GM19025 (cell line): ENCODE measurements at regions not wholly inside any gene's neighbourhood (a gene's known extent, or its start where the extent isn't known, plus 50 kb on each side); places are given as distances from the start of the nearest gene placed in this dataset.

Experiments
- ATAC-seq: cut with Tn5 transposase; IDR thresholded peaks from one replicate; pipeline ENCODE4 v1.9.1; 2021; ENCODE audit warnings: mild to moderate bottlenecking, low read depth, moderate library complexity; ENCODE audit not compliant: unreplicated experiment

- ATAC-seq, result no peak
Measured at GRCh38 chr11:109734566-109734965, 312.6 kb downstream of the C11orf87 start.

GRCh38 chr11:109735128-109735527 lies 313.1 kb downstream of the C11orf87 start:
- no peak for ATAC-seq

GRCh38 chr11:109739379-109739778 lies 317.4 kb downstream of the C11orf87 start:
- ATAC-seq, result no peak

DNA sequence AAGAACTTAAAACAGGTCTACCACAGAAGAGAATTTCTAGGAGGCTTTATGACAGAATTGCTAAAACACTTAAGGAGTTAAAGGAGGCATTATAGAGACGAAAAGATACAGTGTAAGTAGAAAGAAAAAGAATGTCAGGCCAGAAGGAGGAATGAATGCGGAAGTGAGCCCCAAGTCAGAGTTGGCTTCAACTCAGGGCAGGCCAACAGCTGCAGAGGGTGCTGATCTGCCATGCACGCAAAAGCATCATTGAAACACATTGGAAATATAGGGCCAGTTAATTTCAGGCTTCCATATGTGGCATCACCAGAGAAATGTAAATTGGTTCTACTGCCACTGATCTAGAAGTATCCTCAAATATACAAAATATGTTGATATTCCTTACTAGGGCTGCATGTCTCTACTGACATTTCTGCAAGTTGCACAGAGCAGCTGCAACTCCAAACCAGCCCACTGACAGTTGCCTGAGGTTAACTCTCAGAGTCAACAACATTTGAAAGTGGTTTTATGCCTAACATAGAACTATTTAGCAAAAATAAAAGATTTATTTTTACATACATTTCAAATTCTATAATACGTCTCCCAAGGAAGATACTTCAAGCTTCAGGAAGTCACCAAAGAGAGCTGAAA lies 324.1 kb downstream of the C11orf87 start:
- no peak for ATAC-seq

GRCh38 chr11:109747839-109748238 lies 325.8 kb downstream of the C11orf87 start:
- ATAC-seq, result no peak

- no peak for ATAC-seq
Measured at GRCh38 chr11:109749476-109749875, 327.5 kb downstream of the C11orf87 start.

DNA sequence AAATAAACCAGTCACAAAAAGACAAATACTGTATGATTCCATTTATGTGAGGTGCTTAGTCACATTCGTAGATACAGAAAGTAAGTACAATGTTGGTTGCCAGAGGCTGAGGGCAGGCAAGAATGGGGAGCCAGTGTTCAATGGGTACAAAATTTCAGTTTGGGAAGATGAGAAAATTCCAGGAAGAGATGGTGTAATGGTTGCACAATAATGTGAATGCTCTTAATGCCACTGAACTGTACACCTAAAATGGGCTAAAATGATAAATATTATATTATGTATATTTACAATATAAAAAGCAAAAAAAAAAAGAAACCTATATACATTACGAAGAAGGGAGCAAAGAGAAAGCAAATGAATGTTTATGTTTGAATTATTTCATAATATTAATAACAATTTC lies 329.0 kb downstream of the C11orf87 start:
- ATAC-seq, result no peak

DNA sequence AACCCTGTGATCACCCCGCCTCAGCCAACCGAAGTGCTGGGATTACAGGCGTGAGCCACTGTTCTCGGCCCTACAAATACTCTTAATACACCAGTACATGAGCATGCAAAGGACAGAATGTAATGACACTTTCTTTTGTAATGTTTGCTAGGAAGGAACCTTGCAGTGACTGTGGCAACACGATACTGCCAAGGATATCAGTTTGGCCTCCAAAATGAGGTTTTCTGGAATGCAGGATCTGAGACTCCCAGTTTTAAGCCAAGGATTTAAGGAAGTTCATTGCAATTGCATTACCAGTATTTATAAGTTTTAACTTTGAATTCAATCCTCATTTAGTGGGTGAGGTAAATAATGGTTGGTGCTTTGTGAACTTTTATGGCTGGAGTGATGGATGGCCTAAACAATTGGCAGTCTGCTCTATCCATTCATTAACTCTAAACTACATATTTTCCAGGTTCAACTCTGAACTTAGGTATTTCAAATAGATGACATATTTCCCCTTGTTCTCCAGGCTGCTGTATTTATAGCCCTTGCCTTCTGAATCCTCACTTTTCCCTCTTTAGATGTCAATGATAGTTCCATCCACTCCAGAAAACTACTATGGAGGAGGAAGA lies 330.3 kb downstream of the C11orf87 start:
- ATAC-seq, result no peak

- ATAC-seq, result no peak
Measured at GRCh38 chr11:109756521-109756920, 334.5 kb downstream of the C11orf87 start.

GRCh38 chr11:109756951-109757350 lies 335.0 kb downstream of the C11orf87 start:
- no peak for ATAC-seq

DNA sequence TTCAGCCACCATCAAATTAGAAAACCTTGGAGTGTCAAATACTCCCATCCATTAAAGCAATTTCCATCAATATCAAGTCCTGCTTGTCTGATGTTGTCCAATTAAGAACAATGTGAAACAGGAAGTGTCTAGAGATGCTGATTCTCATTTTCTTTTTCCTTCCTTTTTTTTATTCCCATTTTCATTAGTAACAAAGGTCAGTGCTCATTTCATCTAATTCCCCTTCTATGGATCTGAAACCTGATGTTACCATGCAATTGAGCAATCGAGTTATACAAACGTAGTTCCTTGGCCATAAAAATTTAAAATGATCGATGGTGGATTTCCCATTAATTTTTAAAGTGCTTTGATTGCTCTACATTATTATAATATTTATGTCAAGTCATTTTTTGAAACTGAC lies 330.6 kb upstream of the ZC3H12C start:
- ATAC-seq, result no peak

DNA sequence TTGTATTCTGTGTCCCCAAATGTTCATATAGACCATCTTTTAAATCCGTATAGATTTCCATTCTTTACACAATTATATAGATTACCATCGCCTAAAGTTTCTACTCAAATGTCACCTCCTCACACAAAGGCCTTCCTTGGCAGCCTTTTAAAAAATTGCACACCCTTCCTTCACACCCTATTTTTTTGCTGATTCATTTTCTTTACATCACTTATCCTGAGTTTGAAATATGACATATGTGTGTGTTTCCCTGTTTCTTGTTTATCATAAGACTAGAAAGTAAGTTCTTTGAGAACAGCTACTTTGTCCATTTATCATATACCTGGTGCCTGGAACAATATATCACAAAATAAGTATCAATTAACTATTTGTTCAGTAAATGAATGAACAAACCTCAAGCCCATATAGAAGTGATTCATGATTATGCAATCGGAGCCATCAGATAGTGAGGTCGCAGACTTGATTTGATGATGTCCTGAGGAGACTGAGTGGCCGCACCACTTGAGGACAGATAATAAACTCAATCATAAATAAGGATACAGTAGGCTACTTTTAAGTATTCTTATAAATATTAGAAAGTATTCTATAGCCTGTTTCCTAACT lies 327.4 kb upstream of the ZC3H12C start:
- no peak for ATAC-seq

GRCh38 chr11:109769858-109770257 lies 323.3 kb upstream of the ZC3H12C start:
- no peak for ATAC-seq

DNA sequence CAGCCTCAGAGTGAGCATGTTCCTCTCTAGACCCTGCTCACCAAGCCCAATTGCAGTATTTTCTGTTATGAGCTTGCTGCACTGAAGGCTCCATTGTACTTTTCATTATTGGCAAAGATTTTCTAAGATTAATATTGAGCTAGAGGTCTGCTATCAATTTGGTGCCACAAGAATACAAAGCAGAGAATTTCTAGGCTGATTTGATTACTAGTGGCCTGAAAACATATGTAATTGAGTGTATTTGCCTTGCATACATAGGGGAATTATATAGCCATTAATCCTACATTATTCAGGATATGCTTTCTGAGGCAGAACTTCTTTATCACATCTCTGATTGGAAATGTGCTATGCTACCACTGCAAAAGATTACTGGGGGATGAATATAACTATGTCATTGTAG lies 322.9 kb upstream of the ZC3H12C start:
- ATAC-seq, result no peak

DNA sequence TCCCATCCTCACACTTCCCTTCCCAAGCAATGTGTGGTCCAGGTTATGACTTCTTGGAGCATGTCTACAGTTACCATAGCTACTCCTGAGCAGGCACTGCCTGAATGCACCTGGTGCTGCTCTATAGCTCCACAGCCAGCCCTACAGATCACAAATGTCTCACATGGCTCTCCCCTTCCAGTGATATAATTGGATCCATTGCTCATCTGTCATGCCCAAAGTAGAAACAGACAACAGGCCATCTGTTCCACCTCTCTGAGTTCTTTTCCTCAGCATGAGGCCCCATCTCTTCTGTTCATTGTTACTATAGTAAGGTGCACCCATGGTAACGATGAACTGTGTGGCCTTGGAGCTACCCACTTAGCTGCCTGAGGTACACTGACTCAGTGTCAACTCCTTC lies 320.3 kb upstream of the ZC3H12C start:
- no peak for ATAC-seq

DNA sequence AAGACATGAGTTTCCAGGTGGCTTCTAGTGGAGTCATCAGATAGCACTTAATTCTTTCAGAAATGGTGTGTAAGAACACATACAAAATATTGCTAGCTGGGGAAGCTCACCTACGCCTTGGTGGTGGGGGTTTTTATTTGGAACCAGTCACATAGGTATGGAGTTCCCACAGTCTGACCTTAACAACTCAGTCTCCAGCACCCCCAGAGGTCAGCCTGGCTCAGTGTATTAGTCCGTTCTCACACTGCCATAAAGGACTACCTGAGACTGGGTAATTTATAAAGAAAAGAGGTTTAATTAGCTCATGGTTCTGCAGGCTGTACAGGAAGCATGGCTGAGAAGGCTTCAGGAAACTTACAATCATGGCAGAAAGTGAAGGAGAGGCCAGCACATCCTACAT lies 317.5 kb upstream of the ZC3H12C start:
- no peak for ATAC-seq

DNA sequence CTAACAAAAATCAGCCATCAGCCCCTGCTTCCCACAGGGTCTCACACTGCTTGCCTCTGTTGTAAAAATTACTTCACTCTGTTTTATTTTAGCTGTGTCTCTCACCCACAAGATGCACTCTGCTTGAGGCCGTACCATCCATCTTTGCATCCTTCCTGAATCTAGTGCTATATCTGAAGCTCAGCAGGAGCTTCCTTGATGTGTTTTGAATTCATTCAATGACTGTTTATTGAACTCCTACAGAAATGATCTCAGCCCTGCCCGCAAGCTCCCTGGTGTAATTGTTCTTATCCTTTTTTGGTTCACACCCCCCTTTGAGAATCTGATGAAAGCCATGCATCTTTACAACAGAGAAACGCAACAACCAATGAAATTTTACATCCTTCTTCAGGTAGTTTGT lies 310.2 kb upstream of the ZC3H12C start:
- ATAC-seq, result no peak

DNA sequence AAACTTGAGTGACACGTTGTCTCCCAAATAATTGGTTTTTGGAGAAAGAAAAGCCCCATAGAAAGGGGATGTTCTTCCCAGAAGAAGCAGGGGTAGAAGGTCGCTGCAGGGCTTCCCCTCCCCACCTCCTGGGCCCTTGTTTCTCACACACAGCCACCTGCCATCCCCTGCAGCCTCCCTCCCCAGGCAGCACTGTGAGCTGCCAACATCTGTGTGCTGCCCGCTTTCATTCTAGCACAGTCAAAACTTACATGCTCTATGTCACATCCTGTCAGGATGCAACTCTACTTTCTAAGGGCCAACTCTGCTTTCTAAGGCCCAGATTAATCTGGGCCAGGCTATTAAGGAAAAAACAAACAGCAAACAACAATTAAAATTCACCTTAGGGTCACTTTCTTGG lies 309.4 kb upstream of the ZC3H12C start:
- peak; percentile 92 for ATAC-seq

GRCh38 chr11:109784536-109784935 lies 308.7 kb upstream of the ZC3H12C start:
- no peak for ATAC-seq

DNA sequence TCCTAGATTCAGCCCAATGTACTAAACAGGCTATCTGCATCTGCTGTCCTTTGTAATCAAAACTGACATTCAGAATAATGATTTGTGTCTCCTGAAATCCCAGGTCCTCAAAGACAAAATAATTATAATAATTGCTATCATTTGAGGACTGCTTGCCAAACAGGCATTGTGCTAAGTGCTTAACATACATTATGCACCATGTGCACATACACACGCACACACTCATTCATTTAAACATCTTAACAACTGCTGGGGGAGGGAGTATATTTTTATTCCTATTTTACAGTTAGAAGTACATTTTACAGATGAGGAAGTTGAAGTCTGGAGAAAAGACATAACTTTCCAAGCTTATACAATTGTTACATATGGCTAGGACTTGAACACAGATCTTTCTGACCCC lies 308.0 kb upstream of the ZC3H12C start:
- ATAC-seq, result no peak

- ATAC-seq, result no peak
Measured at GRCh38 chr11:109785714-109786113, 307.5 kb upstream of the ZC3H12C start.

- ATAC-seq, result no peak
Measured at GRCh38 chr11:109788948-109789490, 304.2 kb upstream of the ZC3H12C start.
